ENCODE measurements at regions not wholly inside any gene's neighbourhood (a gene's known extent, or its start where the extent isn't known, plus 50 kb on each side); places are given as distances from the start of the nearest gene placed in this dataset.

DNA sequence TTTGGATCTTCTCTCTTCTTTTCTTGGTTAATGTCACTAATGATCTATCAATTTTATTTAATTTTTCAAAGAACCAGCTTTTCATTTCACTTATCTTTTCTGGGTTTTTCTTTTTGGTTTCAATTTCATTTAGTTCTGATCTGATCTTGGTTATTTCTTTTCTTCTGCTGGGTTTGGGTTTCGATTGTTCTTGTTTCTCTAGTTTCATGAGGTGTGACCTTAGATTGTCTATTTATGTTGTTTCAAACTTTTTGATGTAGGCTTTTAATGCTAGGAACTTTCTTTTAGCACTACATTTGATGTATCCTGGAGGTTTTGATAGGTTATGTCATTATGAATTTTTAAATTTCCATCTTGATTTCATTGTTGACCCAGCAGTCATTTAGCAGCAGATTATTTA, 142.3 kb downstream of the C11orf87 start:
- DNase-seq, result no peak

DNA sequence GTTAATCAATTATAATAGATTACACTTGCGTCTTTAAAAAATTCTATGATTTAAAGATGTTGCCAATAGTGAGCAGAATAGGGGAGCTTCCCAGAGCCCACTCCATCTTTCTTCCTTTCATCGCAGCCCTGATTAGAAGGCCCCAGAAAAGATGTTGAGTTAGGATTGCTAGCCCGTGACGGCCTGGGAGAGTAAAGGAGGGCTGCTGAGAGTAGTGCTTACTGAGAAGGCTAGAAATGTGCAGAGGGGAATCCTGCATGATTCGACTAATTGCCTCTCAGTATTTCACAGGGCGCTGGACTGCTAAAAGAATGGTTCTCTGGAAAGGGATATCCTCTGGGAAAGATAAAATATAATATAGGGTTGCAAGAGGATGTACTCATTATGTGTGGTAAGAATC, 160.5 kb downstream of the C11orf87 start:
- DNase-seq, result no peak

- no peak for DNase-seq
Measured at GRCh38 chr11:109584001-109584972, 162.3 kb downstream of the C11orf87 start.

DNA sequence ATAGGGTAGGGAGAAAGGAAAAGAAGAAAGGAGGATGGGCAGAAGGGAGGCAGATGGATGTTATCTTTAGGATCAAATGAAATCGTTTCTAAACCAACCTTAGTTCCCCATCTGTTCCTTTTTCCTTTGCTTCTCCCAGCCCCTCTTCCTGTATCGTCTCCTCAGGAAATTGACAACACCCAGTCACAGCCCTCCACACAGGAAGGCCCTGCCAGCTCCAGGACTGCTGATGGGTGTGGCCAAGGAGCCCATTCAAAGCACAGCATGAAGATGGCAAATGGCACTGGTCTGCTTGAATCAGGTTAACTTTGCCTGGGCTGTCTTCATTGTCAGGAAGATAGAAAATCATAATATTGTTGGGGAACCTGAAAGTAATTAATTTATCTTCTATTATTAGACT, 164.8 kb downstream of the C11orf87 start:
- no peak for DNase-seq

DNA sequence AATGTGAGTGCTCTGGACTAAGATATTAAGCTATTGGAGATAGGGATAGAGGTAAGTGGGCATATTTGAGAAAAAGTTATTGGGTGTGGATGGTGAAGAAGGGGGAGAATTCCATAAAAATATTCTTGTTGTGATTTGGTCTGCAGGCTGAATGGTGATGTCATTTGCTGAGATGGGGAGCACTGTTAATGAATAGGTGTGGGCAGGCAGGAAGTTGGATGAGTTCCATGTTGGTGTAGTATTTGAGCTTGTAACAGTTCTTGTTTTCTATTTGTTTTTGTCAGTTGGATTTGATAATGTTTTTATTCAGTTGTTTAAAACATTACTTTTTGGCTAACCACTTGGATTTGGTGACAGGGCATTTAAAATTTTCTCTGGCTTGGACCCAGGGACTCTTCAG, 168.8 kb downstream of the C11orf87 start:
- DNase-seq, result no peak

DNA sequence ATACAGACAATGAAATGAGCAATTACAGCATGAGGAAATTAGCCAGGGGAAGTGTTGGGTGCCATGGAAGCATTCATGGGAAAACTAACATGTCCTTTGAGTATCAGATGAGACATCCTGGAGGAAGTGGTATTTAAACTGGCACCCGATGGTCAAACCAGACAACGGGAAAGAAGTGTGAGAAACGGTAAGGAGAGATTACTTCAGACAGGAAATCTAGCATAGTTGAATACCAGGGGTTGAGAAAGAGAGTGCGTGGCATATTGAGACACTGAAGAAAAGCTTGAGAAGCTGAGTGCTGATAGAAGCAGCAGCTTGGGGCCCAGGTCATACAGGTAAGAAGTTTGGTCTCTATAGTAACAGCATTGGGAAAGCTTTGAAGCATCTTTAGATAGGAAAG, 175.3 kb downstream of the C11orf87 start:
- DNase-seq, result no peak

GRCh38 chr11:109604481-109605400, 182.8 kb downstream of the C11orf87 start:
- DNase-seq, result no peak

- DNase-seq, result no peak
Measured at GRCh38 chr11:109606256-109606655, 184.3 kb downstream of the C11orf87 start.

- no peak for DNase-seq
Measured at GRCh38 chr11:109609454-109610185, 187.6 kb downstream of the C11orf87 start.

DNA sequence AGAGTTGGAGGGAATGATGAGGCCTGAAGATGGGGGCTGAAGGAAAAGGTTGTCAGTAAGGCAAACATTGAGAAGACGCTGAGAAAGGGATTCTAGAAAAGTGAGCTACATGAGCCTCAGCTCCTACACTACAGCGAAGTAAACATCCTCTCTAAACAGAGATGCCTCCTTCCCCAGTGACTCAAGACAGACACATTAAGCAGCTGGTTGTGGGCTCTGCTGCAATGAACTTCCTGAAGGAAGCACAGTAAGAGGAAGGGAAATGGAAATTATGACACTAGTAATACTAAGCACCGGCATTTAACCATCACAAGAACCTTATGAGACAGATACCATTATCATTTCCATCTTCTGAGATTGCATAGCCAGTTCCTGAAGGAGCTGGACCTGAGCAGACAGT, 190.5 kb downstream of the C11orf87 start:
- DNase-seq, result no peak

- DNase-seq, result no peak
Measured at GRCh38 chr11:109619498-109619897, 197.5 kb downstream of the C11orf87 start.

DNA sequence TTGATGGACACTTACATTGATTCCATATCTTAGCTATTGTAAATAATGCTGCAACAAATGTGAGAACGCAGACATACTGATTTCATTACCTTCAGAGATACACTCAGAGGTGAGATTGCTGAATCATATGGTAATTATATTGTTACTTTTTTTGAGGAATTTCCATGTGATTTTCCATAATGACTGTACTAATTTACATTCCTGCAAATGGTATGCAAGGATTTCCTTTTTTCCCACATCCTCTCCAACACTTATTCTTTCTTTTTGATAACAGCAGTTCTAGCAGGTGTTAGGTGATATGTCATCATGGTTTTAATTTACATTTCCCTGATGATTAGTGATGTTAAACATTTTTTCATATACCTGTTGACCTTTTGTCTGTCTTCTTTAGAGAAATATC, 207.7 kb downstream of the C11orf87 start:
- no peak for DNase-seq

- no peak for DNase-seq
Measured at GRCh38 chr11:109641549-109641948, 219.6 kb downstream of the C11orf87 start.

DNA sequence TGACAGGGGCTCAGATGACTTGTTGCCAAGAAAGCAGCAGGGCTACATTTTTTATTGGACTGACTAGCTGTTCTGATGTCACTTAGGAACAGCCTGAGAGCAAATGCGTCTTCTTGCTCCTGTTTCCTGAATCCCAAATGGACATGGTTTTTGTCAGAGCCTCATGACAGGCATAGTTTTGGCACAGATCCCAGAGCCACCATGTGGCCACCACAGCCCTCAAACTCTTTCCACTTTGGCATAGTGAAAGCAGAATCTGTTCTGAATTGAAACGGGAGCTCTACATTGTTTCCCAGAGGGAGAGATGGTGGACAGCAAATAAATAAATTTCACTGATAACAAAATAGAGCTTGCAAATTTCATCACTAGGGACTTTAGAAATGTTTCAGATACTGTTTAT, 222.2 kb downstream of the C11orf87 start:
- no peak for DNase-seq

GRCh38 chr11:109648804-109649203, 226.8 kb downstream of the C11orf87 start:
- DNase-seq, result no peak

DNA sequence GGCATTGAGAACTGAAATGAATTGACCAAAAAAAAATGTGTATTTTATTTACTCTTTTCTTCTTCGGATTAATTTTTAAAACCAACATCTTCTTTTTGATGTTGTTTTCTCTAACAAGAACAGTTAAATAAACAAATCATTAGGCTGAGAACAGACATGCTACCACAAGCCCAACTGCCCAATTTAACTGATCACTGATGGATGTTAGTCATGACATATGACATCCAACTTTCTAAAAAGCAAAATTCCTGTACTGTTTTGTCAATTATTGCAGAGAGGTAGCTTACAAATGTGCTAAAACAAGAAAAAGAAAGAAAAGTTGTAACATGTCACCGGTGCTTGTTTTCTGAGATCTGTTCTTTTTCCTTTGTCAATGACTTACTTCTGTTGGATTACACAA, 232.1 kb downstream of the C11orf87 start:
- DNase-seq, result no peak

DNA sequence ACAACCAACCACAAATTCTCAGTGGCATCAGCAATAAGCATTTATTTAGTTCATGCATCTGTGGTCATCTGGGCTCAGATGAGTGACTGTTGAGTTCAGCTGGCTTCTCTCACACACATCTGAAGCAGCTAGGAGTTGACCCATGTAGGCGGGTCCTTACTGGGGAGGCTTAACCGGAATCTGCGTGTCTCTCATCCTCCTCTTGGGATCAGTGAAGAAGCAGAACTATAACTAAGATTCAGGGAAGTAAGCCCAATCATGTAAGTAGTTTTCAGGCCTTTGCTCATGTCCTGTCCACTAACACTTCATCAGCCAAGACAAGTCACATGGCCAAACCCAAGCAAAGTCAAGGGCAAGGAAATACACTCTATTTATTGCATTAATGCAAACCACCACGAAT, 236.2 kb downstream of the C11orf87 start:
- DNase-seq, result no peak

DNA sequence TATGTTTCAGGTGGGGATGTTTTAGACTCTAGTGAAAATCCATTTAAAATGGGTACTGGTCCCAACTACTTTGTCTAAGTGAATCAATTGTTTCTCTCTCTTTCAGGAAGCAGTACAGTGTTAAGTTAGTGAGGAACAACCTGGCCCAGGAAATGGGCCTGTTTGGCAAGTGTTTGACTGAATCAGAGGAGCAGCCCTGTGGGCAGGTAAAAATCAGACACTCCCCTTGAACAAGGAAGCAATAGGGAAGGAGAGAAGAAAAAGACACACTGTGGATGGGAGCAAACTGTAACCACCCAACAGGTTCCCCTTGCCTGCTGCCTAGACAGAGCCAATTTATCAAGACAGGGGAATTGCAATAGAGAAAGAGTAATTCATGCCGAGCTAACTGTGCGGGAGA, 245.7 kb downstream of the C11orf87 start:
- no peak for DNase-seq

GRCh38 chr11:109668973-109669634, 247.1 kb downstream of the C11orf87 start:
- DNase-seq, result no peak

GRCh38 chr11:109677231-109677630, 255.2 kb downstream of the C11orf87 start:
- DNase-seq, result no peak

- DNase-seq, result no peak
Measured at GRCh38 chr11:109677876-109678275, 255.9 kb downstream of the C11orf87 start.

- DNase-seq, result no peak
Measured at GRCh38 chr11:109680127-109680526, 258.1 kb downstream of the C11orf87 start.
